HG02943 (cell line): ENCODE measurements at regions not wholly inside any gene's neighbourhood (a gene's known extent, or its start where the extent isn't known, plus 50 kb on each side); places are given as distances from the start of the nearest gene placed in this dataset.

ENCODE experiments used
- ATAC-seq: cut with Tn5 transposase; IDR thresholded peaks from one replicate; pipeline ENCODE4 v1.9.1; 2021; ENCODE audit warnings: mild to moderate bottlenecking, low read depth, moderate library complexity; ENCODE audit not compliant: unreplicated experiment

DNA sequence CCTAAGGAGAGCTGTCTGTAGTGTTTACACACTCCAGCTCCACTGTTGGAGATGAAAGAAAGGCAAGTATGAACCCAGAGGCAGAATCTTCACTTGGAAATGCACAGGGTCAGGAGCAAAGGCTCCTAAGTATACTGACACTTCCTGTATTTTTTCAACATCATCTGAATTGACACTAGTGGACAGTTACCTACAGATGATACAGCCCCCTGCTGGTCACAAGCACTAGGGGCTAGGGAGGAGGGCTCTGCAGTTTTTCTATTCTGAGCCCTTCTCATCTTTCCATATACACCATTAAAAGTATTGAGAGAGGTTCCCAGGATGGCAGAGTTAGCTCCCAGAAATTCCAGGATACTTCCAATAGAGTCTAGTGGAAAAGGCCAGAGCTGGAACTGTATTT lies 290.3 kb upstream of the API5 start:
- ATAC-seq, result no peak

DNA sequence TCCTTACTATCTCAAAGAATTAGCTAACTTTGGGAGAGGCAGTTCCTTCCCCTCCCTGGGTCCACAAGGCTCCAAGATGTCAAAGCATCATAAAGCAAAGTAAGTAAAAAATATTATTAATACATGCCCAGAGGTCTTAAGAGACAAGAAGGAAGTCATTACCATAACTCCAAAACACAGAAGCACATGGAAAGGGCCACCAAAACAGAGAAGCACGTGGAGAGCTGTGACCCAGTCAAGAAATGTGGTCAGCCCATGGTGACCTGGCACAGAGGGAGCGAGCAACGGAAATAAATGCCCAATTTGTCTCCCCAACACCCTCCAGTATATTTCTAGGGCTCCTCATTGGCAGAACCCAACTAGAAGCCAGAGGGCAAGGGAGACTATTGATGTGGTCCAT lies 277.5 kb upstream of the API5 start:
- no peak for ATAC-seq

DNA sequence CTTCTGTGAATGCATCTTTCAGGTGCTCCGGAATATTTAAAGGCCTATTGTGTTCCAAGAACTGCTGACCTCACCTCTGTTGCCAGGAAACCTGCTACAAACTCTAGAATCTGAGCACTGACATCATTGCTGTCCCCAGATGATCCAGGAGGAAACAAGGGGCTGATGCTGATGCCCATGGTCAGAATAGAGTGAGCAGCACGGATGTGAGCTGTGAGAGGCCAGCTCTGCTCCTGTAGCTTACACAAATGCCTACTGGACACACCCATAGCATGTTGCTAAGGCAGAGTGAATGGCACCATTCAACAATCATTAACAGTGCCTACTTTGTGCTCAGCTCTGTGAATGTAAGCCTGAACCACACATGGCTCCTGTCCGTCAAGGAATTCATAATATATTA lies 276.7 kb upstream of the API5 start:
- no peak for ATAC-seq

DNA sequence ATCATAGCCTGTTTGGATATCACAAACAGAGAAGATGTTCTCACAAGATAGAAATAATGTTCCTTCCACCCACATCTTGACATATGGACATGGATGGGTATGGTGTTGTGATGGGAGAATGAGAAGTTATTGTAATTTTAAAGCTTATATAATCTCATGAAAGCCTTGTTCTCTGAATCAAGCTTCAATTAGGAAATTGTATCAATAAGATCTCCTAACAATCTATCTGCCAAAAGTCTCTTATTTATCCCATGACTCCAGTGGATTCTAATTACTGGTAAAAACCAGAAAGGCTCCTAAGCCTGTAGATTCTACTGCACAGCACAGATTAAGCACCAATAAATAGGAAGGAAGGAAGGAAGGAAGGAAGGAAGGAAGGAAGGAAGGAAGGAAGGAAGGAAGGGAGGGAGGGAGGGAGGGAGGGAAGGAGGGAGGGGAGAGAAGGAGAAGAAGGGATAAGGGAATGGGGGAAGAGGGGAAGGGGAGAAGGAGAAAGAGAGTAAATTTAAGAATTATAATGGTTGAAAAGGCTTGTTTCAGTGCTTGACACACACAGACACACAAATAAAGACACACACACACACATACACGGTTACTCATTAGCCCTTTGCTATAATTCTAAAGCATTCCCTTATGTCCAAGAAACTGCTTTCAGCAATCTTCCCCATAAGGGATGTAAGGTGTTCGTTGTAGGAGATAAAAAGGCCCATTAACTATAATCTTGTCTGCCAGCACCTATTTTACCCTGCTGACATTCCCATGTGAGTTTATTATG lies 258.0 kb upstream of the API5 start:
- ATAC-seq, result no peak

DNA sequence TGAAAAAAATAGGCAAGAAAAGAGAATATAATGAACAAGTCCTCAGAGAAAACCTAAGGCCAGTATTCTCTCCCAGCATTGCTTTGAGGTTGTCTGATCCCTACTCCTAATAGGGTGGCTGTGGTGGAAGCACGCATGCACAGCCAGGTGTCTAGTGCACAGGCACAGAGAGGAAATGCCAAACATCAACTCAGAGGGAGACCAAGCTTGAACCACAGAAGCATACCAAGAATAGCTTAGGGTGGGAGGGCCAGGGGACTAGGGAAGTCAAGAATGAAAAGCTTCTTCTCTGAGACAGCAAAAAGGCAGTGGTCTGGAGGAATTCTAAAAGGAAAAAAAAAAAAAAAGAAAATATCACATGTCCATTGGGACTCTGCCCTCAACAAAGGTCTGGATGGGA lies 244.1 kb upstream of the API5 start:
- no peak for ATAC-seq

DNA sequence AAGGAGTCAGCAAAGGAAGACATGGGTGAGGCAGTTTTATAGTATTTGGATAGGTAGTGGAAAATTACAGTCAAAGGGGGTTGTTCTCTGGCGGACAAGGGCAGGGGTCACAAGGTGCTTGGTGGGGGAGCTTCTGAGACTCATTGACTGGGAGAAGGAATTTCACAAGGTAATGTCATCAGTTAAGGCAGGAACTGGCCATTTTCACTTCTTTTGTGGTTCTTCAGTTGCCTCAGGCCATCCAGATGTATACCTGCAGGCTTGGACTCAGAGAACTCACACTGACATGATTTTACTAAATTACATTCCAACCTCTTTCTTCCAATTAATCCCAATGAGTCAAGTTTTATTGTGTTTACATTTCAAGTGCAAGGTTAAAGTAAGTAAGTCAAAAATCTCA lies 240.5 kb upstream of the API5 start:
- no peak for ATAC-seq

DNA sequence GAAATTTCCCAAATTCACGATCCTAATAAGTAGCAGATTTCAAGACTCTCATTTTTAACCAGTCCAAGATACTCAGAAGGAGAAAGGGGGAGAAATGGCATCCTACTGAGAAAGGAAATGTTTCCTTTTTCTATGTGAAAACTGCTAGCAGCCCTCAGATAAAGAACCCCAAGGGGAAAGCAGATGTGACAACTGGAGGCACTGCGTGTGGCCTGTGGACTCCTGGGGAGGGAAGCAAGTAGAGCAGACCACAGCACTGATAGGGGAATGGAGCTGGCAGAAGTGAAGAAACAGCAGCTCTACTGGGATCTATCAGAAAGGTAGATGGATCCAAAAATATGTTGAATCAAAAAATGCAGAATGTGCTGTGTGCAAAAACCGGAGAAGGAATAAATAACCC lies 239.7 kb upstream of the API5 start:
- no peak for ATAC-seq

DNA sequence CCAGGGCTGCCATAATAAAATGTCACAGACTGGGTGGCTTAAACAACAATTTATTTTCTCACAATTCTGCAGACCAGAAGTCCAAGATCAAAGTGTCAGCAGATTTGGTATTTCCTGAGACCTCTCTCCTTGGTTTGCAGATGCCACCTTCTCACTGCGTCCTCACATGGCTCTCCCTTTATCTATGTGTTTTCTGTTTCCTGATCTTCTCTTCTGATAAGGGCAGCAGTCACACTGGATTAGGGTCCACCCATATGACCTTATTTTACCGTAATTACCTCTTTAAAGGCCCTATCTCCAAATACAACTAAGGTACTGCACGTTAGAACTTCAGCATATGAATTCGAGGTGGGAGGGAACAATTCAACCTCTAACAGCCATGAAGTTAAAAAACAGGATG lies 238.9 kb upstream of the API5 start:
- ATAC-seq, result no peak

DNA sequence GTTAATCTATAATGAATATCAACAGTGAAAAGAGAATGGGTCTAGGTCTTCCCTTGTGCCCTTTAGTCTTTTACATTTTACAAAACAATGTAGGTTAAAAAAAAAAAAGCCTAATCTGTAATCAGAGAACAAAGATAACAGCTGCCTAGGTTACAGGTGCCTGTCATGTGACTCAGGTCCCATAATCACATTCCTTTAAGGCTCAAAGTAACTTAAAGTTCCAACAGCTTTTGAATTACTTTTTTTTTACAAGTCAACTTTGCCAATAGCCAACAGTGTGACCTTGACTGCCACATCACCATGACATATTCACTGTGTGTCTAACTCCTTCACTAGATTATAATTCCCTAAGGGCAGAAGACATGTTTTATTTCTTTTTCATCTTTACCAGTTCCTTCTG lies 237.0 kb upstream of the API5 start:
- no peak for ATAC-seq

DNA sequence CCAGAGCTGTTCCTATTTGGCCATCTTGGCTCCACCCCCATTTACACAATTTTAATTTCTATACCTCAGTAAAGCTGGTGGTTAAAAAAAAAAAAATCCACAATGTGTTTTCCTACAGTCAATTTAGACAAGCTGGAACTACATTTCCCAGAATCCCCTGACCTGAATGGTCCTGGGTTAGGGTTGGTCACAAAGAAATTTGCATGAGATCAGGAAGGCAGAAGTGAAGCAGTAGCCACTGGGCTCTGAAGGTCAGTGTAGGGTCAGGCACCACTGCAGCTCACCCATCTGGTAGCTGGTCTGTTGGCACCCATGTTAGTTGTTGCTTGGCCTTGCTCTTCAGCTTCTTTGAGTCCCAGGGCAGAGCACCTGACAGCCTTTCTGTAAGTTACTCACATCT lies 210.7 kb upstream of the API5 start:
- ATAC-seq, result no peak

DNA sequence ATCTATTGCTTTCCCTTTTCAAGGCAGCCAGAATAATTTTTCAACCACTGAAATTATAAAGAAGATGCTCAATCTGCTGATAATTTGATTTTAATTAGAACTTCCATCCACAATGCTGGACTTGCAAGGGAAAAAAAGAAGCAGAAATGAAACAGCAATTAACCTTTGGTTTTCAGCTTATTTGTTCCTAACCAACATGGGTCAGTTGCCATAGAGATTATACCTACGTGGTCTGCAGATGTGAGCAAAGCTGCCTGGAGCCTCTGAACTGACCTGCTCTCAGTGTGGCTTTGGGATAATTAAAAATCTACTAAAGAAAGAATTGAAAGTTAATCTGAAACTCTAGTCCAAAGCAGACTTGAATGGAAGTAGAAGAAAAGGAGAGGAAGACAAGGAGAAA lies 195.7 kb upstream of the API5 start:
- ATAC-seq, result no peak

DNA sequence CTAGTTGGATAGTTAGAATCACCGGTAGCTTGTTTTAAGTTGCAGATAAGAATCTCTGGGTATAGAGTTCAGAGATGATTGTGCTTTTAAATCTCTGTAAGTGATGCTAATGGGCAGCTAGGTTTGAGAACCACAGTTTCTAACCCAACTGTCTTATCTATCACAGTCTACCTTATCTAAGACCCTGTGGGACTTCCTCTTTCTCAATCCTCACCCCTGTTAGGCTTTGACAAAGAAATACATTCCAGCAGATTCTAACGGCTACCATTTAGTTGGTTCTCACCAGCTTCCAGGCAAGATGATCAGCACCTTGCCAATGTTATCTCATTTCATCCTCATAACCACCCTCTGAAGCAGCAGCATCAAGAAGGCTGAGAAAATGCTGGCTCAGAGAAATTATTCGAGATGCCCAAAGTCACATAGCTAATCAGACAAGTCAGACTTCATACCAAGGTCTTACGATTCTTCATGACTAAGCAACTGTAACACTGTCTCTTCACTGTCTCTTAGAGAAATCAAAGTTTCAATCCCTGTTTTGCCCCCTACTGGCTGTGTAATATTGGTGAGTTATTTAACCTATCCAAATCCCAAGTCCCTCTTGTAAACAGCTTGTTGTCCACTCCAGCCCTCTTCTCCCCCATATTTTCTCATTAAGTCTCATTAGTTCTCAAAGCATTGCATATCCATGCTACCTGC lies 192.4 kb upstream of the API5 start:
- ATAC-seq, result no peak

DNA sequence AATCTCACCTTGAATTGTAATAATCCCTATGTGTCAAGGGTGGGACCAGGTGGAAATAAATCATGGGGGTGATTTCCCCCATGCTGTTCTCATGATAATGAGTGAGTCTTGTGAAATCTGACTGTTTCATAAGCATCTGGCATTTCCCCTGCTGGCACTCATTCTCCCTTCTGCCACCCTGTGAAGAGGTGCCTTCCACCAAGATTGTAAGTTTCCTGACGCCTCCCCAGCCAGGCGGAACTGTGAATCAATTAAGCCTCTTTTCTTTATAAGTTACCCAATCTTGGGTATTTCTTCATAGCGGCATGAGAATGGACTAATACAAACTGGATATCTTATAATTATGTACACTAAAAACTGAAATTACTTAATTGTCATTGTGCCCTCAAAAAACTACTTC lies 189.2 kb upstream of the API5 start:
- ATAC-seq, result no peak

DNA sequence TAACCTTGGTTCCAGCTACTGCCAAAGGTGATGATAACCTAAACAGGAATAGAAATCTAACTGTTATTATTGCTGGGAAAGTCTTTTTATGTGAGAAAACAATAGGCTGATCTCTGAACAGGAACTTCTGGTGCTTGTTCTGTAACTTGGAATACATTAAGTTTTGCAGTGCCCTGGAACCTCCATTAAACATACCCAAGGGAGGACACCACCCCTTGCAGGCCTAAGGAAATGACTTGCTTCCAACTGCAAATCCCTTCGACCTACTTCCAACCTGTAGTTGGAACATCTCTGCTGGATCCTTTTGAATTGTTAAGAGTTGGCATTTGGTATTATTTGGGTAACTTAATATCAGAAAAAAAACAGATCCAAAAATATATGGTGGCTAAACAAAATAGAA lies 188.4 kb upstream of the API5 start:
- ATAC-seq, result no peak

DNA sequence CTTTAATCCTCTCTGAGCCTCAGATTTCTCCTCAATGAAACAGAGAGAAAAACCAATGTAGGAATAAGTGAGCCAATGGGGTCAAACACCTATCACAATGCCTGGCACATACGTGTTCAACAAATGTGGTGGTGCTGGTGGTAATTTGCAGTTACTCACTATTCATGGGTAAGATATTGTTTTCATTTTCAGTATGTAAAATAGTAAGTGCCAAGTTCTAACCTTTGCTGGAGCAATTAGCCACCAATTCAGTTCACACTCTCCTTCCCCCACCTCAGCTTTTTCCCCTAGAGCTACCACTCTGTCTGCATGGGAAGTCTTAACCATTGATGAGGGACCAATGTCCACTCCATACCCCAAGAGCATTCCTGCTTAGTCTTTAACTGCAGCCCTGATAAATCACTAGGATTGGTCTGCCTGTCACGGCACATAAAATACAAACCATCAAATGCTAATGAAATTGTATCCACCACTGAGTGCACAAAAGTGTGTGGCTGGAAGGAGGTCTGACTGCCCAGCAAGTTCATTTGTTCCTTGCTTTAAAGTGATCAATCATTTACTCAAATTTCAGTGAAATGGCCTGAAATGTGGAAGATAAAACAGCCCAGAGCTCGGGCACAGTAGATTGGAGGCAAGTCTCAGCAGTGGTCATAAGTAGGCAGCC lies 187.4 kb upstream of the API5 start:
- ATAC-seq, result no peak

DNA sequence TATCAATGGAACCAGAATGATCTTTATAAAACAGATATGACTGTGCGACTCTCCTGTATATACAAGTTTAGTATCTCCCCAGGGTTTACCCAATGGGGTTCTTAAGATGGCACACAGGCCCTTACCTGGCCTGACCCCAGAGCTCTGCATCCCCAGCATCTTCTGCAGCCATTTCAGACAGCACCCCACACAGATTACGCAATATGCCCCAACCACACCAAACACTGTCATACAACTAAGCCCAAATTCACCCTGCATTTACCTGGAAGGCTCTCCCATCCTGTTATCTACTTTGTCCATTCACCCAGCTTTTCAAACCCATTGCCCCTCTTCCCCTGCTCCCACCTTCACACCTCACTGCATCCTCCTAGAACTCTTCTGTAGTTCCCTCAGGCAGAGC lies 182.5 kb upstream of the API5 start:
- ATAC-seq, result no peak

DNA sequence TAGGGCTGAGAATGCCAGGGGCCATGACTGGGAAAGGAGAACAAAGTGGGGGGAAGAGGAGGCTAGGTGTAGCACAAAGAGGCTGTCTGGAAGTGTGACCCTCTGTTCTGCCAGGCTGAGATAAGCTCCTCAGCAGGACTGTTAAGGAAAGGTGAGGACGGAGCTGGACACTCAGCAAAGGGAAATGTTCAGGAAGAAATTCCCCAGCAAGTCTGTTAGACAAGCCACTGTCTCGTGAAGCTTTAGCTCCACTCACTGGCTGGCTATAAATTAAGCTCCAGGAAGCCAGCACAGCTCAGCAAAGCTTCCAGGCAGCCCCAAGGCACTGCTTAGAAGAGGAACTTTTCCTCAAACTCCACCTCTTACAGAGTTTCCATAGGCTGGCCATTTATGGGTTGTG lies 181.2 kb upstream of the API5 start:
- no peak for ATAC-seq

DNA sequence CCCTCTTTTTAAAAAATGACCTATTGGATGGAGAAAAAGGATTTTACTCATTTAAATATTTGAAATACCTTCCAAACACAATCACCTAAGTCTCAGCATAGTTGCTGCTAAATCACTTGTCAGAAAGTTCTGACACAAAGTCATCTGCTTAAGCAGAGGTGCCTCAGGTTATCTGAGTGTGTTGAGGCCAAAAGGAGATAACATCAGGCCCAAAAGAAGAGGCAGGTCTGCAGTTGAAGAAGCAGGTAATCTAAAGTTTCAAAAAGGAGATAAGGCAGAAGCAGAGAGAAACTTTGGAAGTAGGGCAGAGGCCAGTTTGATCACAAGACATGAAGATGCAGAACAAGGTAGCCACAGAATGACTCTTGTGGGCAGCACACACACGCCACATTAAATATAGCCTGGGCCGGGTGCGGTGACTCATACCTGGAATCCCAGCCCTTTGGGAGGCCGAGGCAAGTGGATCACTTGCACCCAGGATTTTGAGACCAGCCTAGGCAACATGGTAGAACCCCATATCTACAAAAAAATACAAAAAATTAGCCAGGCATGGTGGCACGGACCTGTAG lies 175.7 kb upstream of the API5 start:
- no peak for ATAC-seq

DNA sequence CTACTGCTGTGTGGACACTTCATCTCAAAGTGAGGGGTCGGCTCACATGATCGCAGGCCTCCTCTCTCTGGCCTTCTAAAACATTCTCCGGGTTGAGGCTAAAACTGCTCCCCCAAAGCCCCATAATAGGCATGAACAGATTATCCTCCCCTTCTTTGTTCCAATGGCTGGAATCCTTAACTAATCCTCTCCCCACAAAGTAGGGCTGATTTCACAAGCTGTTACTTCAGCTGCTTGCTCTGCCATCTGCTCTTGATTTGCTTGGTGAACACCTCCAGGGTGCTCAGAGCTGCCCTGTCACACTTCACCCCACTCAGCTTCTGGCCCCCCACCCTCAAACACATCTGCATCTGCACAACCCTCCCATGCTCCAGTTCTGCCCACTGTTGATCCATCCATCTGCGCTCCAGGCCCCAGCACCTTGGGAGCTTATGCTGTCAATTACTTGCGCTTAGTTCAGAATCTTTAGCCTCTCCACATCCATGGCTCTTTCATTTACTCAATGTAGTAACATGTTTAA lies 173.1 kb upstream of the API5 start:
- no peak for ATAC-seq

DNA sequence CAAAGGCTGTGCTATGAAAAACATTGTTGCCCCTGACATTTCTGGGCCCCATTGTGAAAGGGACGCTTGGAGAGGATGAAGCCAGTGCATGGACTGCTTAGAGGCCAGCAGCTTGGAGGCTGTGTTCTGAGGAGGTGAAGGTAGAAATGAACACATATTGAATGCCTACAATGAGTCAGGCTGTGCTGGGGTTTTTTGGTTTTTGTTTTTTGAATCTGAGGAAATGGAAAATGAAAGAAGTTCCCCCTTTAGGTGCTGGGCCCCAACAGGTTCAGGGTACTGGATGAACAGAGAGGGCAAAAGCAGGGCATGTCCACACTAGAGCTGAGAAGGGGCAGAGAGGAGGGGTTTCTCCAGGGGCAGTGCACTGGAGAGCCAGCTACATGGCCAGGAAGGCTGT lies 166.1 kb upstream of the API5 start:
- ATAC-seq, result peak; percentile 73

DNA sequence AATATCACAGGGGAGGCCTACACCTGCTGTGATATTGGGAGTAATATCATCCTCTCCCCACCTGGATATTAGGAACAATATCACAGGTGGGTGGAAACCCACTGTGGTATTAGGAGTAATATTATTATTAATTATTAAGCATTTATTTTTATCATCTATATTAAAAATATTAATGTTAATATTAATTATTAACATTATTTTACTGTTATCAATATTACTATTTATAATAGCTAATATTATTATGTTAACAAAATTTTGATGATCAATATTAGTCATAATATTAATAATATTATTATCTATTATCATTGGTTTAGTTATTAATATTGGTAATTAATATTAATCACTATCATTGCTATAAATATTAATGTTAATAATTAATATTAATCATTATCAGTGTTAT lies 161.1 kb upstream of the API5 start:
- ATAC-seq, result no peak
